Stomach (tissue), 4 donors: ENCODE measurements at regions not wholly inside any gene's neighbourhood (a gene's known extent, or its start where the extent isn't known, plus 50 kb on each side); places are given as distances from the start of the nearest gene placed in this dataset.
"Not testable (repeated sequence)": the region's sequence is repeated elsewhere in the genome, so short reads cannot be mapped to it uniquely, and the experiment has no call there.

Source experiments
- CTCF ChIP-seq, 7 experiments: fragments of 450-650 bp in 4 of 7; fragments of 200-600 bp in 3 of 7; sonication (generic) in 3 of 7; IDR thresholded peaks; one replicate each; pipeline ENCODE4 v1.5.1; 2016 to 2019; ENCODE audit warnings: antibody characterized with exemption in 7 of 7, control low read depth in 2 of 7, mild to moderate bottlenecking in 1 of 7
- EP300 ChIP-seq: sonication (generic); formaldehyde crosslinking; IDR thresholded peaks from one replicate; pipeline ENCODE4 v1.6.1; 2017; ENCODE audit warnings: antibody characterized with exemption
- POLR2A ChIP-seq, 4 donors: fragments of 450-650 bp; IDR thresholded peaks; one replicate each; pipeline ENCODE4 v1.6.1; 2016; ENCODE audit warnings: antibody characterized with exemption in 4 of 4, control low read depth in 2 of 4, mild to moderate bottlenecking in 1 of 4, moderate library complexity in 1 of 4
- POLR2AphosphoS5 ChIP-seq, 3 donors: sonication (generic); formaldehyde crosslinking; IDR thresholded peaks; one replicate each; pipeline ENCODE4 v1.6.1; 2016; ENCODE audit warnings: antibody characterized with exemption in 3 of 3

GRCh38 chr16:29334776-29335548 is 71.5 kb downstream of the NPIPB11 start:
- not testable (repeated sequence) for TF ChIP-seq POLR2AphosphoS5 (IDR thresholded peaks at IDR 0.05); POLR2A (IDR thresholded peaks at IDR 0.05); CTCF (IDR thresholded peaks at IDR 0.05); EP300
